Esophagus squamous epithelium (tissue), 5 donors: ENCODE measurements at regions not wholly inside any gene's neighbourhood (a gene's known extent, or its start where the extent isn't known, plus 50 kb on each side); places are given as distances from the start of the nearest gene placed in this dataset.

Experiments
- DNase-seq: peaks from one replicate; lab custom pipeline; 2025; lab: John Stamatoyannopoulos, UW
- H3K27ac ChIP-seq, 4 donors: fragments of 200-600 bp; sonication (generic); one replicate each; pipeline ENCODE4 v1.5.1; 2016 to 2019; ENCODE audit warnings: mild to moderate bottlenecking in 1 of 4
- H3K27me3 ChIP-seq, 4 donors: fragments of 200-600 bp; sonication (generic); 1 replicate in 3 of 4; 2 replicates in 1 of 4; pipeline versions ENCODE4 v1.5.1 to v1.6.0; 2017 to 2021; ENCODE audit warnings: antibody characterized with exemption in 1 of 4
- H3K36me3 ChIP-seq, 3 donors: fragments of 200-600 bp; sonication (generic); one replicate each; pipeline ENCODE4 v1.5.1; 2016 to 2019
- H3K4me1 ChIP-seq, 3 donors: fragments of 200-600 bp; sonication (generic); one replicate each; pipeline ENCODE4 v1.5.1; 2017 to 2019
- H3K4me3 ChIP-seq, 4 donors: fragments of 200-600 bp; sonication (generic); 1 replicate in 3 of 4; 2 replicates in 1 of 4; pipeline ENCODE4 v1.5.1; 2016 to 2019; ENCODE audit warnings: mild to moderate bottlenecking in 2 of 4, moderate library complexity in 1 of 4
- H3K9me3 ChIP-seq, 3 donors: fragments of 200-600 bp; sonication (generic); one replicate each; pipeline ENCODE4 v1.5.1; 2016 to 2019
- POLR2A ChIP-seq, 4 donors: fragments of 450-650 bp; IDR thresholded peaks; one replicate each; pipeline ENCODE4 v1.6.1; 2017; ENCODE audit warnings: antibody characterized with exemption in 4 of 4, mild to moderate bottlenecking in 4 of 4, moderate library complexity in 3 of 4
- WGBS, 2 donors: methylation state at CpG; one replicate each; pipeline ENCODE4 v1.1.5; 2018; 5-methylcytosine and 5-hydroxymethylcytosine counted together
- intact Hi-C: fragments of 100-400 bp; cut with DNase I; formaldehyde crosslinking; loops from one replicate; pipeline ENCODE4 v1.15.0; 2022
- TF ChIP-seq, protein P1 (sequence below), 6 experiments: fragments of 450-650 bp in 4 of 6; fragments of 200-600 bp in 2 of 6; sonication (generic) in 2 of 6; IDR thresholded peaks; one replicate each; pipeline ENCODE4 v1.5.1; 2016 to 2019; ENCODE audit warnings: antibody characterized with exemption in 6 of 6, mild to moderate bottlenecking in 4 of 6, moderate library complexity in 4 of 6
- donor health status: DM: yes; HTN: yes; CAD: no.

DNA sequence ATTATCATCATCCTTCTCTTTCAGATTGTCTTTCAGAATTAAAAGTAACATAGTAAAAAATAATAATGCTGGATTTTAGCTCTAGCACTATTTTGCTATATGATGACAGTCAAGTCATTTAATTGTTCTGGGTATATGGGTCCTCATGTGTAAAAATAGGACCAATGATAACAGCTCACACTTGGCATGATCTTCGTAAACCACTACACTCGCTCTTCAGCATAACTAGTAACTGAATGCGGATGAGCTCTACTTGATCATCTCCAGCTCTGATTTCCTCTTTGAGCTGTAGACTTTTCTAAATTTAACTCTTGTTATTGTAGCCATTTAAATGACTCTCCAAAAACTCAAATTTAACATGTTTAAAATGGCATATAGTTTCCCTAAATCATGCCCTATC is 831.8 kb upstream of the HS3ST1 start:
- no peaks in the 10 kb centered on the region for H3K4me1 ChIP-seq
- 89 to 97% methylated on average over 3 of the region's 3 CpGs for WGBS, 2 donors
- no peak overlapping the region for H3K27ac ChIP-seq
- H3K27me3 ChIP-seq: no peaks in the 10 kb centered on the region
- H3K9me3 ChIP-seq: no peaks in the 10 kb centered on the region
- DNase-seq: no peak
- no peak for TF ChIP-seq POLR2A (IDR thresholded peaks at IDR 0.05)
- TF ChIP-seq, protein P1, sequence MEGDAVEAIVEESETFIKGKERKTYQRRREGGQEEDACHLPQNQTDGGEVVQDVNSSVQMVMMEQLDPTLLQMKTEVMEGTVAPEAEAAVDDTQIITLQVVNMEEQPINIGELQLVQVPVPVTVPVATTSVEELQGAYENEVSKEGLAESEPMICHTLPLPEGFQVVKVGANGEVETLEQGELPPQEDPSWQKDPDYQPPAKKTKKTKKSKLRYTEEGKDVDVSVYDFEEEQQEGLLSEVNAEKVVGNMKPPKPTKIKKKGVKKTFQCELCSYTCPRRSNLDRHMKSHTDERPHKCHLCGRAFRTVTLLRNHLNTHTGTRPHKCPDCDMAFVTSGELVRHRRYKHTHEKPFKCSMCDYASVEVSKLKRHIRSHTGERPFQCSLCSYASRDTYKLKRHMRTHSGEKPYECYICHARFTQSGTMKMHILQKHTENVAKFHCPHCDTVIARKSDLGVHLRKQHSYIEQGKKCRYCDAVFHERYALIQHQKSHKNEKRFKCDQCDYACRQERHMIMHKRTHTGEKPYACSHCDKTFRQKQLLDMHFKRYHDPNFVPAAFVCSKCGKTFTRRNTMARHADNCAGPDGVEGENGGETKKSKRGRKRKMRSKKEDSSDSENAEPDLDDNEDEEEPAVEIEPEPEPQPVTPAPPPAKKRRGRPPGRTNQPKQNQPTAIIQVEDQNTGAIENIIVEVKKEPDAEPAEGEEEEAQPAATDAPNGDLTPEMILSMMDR (IDR thresholded peaks at IDR 0.05): no peak
- no peak overlapping the region for H3K4me3 ChIP-seq
- intact Hi-C loops: no loop called here
- no peaks in the 10 kb centered on the region for H3K36me3 ChIP-seq

DNA sequence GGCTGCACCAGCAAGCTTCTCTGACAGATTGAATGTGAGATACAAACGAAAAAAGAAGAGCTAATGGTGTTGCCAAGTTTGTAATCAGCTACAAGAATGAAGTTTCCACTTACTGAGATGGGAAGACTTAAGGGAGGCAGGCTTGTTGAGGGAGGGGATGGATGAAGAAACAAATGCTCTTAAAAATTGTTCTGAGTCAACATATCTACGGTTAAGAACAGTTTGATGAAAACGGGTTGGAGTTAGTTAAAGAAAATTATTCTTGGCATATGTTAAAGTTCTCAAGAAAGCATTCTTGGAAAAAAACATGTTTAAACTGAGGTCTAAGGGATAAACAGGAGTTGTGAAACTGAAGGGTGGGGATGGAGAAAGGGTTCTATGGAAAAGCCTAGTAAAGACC is 816.3 kb upstream of the HS3ST1 start:
- Histone ChIP-seq H3K4me1 (no peaks in the 10 kb centered on the region), H3K36me3 (no peaks in the 10 kb centered on the region), H3K4me3 (no peak overlapping the region), H3K27me3 (no peaks in the 10 kb centered on the region), H3K9me3 (no peaks in the 10 kb centered on the region), H3K27ac (no peak overlapping the region)
- TF ChIP-seq POLR2A (IDR thresholded peaks at IDR 0.05): no peak
- TF ChIP-seq, protein P1 (IDR thresholded peaks at IDR 0.05): no peak
- 43% methylated on average over 3 of the region's 3 CpGs for WGBS, 2 donors
- intact Hi-C loops: no loop called here
- no peak for DNase-seq

DNA sequence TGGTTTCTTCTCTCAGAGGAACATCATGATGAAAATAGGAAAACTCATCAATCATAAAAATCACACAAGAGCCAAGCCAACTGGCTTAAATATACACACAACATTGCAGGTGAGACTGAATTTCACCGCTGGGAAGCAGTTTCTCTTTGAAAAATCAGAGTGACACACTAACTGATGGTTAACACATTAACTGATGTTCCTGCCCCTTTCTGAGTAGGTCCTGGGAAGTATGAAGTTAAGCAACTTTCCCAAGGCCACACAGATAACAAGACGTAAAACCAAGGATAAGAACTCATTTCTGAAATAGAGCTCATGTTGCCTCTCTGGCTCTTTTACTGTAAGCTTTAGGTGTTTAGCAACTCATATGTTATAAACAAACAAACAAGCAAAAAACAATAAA is 813.7 kb upstream of the HS3ST1 start:
- H3K27me3 ChIP-seq: no peaks in the 10 kb centered on the region
- WGBS, 2 donors: 73 to 89% methylated on average over 2 of the region's 2 CpGs
- no peaks in the 10 kb centered on the region for H3K9me3 ChIP-seq
- no peaks in the 10 kb centered on the region for H3K36me3 ChIP-seq
- no peaks in the 10 kb centered on the region for H3K4me1 ChIP-seq
- no peak overlapping the region for H3K27ac ChIP-seq
- no peak for DNase-seq
- TF ChIP-seq, protein P1 (IDR thresholded peaks at IDR 0.05): no peak
- no peak for TF ChIP-seq POLR2A (IDR thresholded peaks at IDR 0.05)
- H3K4me3 ChIP-seq: no peak overlapping the region
- intact Hi-C loops: no loop called here

DNA sequence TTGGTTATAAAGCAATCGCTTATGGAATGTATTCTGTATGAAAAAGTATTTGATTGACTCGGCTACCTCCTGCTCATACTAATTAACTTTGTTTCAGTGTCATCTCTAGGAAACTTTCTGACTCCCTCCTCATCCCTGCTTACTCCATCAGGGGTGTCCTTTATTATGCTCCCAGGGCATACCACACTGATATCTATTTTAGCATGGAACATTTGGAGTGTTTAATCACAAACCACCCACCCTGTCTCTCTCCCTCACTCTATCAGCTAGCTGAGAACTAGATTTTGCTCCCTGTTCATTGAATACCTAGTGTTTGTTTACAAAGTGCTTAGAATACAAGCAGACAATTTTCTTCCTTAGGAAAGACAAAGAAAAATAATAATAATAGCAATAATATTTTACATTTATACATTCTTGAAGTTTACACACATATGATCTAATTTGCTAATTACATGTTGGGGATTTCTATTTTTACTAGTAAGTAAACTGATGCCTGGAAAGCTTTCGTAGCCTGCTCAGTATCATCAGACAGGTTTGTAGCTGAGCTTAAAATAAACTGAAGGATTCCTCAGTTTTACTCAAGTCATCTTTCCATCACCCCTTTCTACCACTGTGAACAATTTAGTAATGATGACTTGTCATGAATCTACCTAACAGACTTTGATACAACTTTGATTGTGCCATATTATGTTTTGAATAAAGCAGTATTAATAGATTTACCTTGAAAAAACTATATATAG is 811.4 kb upstream of the HS3ST1 start:
- Histone ChIP-seq H3K4me3 (no peak overlapping the region), H3K27me3 (no peaks in the 10 kb centered on the region), H3K4me1 (no peaks in the 10 kb centered on the region), H3K9me3 (no peaks in the 10 kb centered on the region), H3K27ac (no peak overlapping the region), H3K36me3 (no peaks in the 10 kb centered on the region)
- intact Hi-C loops: no loop called here
- no peak for TF ChIP-seq POLR2A (IDR thresholded peaks at IDR 0.05)
- TF ChIP-seq, protein P1 (IDR thresholded peaks at IDR 0.05): no peak
- no peak for DNase-seq
- 64 to 72% methylated on average over 3 of the region's 3 CpGs for WGBS, 2 donors

DNA sequence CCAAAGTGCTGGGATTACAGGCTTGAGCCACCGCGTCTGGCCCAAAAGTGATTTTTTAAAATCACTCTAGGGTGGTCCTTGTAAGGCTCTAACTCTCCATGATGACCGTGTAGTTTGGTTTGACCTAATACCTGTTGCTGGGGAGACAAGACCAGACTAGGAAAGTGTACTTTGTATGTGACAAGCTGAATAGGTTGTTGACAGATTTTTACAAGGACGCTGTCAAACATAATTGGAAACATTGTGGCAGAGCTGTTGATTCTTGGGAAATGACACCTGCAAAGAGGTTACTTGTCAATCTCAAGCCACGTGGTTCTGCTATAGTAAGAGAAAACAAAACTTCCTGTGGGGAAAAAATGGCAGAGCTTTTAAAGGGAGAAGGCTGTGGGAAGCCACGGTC is 802.4 kb upstream of the HS3ST1 start:
- Histone ChIP-seq H3K27me3 (no peaks in the 10 kb centered on the region), H3K4me3 (no peak overlapping the region), H3K9me3 (no peaks in the 10 kb centered on the region), H3K27ac (no peak overlapping the region), H3K36me3 (no peaks in the 10 kb centered on the region), H3K4me1 (no peaks in the 10 kb centered on the region)
- WGBS, 2 donors: 59% methylated on average over 6 of the region's 6 CpGs
- no peak for DNase-seq
- intact Hi-C loops: no loop called here
- TF ChIP-seq, protein P1 (IDR thresholded peaks at IDR 0.05): no peak
- no peak for TF ChIP-seq POLR2A (IDR thresholded peaks at IDR 0.05)
